ENCODE measurements at regions not wholly inside any gene's neighbourhood (a gene's known extent, or its start where the extent isn't known, plus 50 kb on each side); places are given as distances from the start of the nearest gene placed in this dataset.
A peak's percentile ranks its signal among the peaks of the same experiment; 100 is the strongest.

DNA sequence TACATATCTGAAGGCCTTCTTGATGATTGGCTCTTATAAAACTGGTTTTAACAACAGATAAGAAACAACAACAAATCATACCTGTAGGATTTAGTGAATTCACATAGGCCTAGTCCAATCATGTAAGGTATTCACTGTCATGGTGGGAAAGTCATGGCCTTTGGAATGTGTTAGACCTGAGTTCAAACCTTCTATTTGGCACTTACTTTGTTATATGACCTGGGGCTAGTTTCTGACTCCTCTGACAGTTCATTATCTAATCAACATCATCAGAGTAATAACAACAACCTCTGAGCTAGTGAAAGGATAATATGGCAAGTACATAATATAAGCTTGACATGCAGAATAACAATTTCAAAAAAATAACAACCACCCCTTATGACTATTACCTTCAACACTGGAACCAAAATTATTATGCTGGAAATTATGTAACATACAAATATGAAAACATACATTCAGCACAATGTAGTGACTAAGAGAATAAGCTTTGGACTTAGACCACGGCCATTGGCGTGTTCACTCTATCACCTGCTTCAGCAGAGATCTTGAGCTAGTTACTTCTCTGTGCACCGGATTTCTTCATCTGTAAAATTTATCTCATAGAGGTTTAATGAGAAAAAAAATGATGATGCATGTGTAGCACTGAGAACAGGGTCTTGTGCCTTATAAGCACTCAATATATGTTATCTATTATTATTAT lies 597.6 kb downstream of the LMO4 start:
- DNase-seq (ENCODE audit: low spot score) = no peak

DNA sequence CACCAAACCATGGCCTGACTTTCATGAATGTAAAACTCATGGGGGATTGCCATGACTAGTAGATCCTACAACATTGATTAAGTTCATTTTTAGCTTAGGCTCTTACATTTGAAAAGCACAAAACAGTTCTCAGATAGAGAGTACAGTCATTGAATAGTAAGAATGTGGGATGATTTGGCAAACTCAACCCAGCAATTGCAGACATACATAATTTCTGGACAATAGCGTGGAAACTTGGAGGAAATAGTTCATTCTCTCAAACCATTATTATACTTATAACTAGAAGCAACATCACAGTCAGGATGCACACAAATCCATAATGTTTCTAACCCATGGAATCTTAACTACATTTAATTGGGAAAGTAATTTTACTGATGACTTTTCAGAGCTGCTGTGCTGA lies 598.2 kb downstream of the LMO4 start:
- no peak for DNase-seq (ENCODE audit: low spot score)

DNA sequence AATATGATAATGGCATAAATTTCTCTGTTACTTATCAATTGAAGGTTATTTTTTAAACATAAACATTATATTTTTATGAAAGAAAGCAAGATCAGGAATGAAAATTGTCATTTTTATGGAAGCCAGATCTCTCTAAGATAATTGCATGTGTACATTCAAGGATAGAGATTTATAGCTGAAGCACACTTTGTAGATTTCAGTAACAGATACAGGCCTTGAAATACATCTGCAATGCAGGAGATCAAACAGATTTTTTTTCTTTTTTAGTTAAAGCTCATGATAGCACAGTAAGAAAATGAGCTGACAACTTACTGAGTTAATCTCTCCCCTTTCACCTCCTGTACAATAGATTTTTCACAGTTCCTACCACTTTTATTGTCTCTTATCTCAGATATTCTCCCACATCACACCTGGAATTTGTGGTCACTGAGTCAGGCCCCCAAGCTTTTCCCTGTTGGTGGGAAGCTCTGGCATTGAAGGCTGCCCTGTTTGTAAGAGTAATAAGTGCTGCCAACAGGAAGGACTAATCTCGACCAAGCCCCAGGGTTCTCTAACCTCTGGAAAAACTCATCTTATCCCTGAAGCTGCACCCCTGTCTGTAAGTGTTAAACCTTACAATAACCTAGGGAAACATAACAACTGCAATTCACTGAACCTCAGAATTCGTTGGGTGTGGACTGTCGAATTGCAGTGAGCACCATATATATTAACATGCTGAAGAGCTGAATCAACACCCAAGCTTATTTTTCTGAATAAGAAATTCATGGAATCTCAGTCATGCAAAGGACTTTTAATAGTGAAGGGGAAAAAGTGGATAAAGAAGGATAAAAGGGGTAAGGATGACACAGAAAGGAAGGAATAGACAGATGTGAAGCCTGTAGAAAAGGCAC lies 599.0 kb downstream of the LMO4 start:
- peak; percentile 80 for DNase-seq (ENCODE audit: low spot score)

DNA sequence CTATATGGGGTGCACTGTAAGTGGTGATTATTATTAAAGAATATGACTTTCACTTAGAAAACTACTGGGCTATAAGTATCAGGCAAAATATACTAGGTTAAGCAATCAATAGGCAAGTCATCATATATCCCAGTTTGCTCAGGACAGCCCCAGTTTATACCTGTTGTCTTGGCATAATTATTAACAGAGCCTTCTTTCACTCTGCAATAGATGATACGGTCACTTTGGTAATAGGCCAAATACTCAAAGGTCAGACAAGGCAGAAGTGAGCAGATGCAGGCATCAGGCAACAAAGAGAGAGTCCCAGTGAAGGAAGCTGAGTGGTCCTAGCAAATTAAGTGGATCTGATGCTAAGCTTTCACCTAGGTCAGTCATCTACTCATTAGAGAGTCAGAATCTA lies 599.9 kb downstream of the LMO4 start:
- DNase-seq (ENCODE audit: low spot score) = no peak

DNA sequence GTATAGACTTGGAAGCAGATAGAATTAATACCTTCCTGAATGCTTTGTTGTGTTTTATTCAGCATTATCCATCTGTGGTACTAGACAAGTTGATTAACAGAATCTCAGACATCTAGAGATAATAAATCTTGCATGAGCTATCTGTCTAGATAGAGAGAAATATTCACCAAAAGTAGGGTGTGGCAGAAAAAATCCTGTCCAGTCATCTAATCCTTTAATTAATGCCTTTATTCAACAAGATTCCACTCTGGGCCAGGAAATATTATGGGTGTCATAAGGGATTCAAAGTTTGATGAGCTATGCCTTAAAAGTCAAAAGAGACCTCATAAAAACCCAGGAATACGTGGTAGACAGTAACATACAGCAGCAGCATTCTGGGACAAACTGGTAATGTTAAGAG lies 601.2 kb downstream of the LMO4 start:
- no peak for DNase-seq (ENCODE audit: low spot score)

DNA sequence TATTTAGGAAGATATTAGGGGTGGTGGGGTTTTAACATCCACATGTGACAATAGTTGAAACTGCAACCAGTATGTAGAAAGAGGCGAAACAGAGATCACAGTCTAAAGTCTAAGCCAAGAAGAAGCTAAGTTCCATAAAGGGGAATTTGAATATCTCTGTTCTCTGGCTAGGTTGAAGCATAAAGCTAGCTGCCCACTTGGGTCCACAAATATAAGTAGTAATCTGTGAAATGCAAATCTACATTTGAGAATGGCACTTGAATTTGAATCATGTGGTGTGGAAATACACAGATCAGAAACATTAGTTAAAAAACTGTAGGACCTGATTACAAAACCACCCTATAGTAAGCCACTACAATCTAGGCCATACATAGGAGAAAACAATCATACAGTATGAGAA lies 602.1 kb downstream of the LMO4 start:
- DNase-seq (ENCODE audit: low spot score) = no peak

DNA sequence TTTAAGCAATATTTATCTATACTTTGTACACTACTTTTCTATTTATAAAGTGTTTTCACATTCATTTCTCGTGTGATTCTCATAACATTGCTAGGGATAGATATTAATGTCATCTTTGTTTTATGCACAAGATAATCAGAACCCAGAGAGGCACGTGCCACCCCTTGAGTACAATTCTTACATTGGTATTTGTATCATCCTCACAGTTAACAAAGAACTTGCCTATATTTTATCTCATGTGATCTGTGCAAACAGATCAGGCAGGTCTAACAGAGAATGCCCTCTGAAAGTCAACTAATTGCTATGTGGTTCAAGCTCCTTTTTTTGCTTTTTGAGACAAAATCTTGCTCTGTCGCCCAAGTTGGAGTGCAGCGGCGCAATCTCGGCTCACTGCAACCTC lies 604.5 kb downstream of the LMO4 start:
- DNase-seq (ENCODE audit: low spot score) = no peak

DNA sequence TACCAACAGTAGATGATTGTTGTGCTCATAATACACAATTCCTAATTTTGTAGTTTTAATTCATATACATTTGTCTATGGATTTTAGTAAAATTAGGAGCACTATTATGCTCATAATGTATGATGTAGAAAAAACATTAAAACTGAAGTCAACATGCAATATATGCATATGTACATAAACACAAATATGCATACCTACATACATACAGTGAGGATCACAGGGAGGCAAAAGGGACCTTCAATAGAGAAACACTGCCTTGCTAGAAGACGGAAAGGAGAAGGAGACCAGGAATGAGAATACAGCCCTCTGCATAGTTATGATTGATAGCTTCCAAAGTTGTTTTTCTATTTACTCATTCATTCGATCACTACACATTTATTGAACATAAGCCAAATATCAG lies 606.5 kb downstream of the LMO4 start:
- DNase-seq (ENCODE audit: low spot score) = no peak

DNA sequence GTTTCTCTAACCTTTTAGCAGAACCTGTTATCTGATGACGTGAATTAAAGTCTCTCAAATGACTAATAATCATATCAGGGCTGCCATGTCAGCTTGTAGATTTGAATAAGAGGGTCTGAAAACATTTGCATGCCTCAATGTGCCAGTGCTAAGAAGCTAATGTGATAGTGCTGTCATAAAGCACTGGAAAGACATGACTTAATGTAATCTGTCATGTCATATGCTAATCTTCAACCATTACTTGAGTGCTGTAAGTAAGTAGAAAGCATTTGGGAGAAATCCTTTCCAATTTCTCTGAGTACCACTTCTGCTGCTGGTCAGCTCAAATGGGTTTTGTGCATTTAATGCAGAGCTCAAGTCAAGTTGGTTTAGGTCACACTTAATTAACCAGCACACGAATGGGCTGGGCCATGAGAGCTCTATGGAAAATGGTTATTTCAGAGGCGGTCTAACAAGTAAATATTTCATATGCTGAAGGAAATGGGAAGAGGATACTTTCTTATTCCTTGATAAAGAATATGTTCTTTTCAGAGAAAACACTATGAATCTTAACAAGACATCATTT lies 609.2 kb downstream of the LMO4 start:
- DNase-seq (ENCODE audit: low spot score) = no peak

DNA sequence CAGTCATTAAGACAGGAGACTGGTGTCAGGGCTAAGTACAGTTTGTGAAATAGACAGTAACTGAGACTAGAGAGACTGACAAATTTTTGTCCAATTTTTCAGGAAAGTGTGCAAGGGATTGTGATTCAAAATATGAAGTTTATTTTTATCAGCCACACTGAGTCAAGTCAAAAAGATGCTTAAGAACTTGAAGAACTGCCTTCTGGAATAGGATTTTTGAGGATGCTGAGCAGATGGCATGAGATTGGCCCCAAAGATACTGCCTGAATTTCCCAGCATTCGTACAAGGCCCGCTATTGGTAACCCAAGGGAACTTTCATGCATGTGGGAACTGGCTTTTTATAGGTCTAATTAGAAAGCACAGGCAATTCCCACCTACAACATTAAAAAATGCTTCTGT lies 610.0 kb downstream of the LMO4 start:
- no peak for DNase-seq (ENCODE audit: low spot score)

DNA sequence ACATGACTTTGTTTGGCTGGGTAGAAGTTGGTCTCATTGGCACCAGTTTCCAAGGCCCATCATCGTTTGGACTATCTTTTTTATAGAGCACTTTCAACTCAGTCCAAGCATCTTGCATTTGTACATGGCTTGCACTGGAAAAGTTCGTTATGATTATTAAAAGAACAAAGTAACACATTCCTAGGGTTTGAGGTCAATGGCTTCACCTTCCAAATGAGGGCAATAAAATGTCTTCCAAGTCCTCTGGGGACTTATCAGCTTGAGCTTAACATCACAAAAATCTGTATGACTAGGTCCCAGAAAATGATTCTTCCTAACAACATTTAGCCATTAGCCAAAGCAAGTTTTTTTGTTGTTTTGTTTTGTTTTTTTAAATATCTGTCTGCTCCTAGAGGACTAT lies 610.8 kb downstream of the LMO4 start:
- no peak for DNase-seq (ENCODE audit: low spot score)

DNA sequence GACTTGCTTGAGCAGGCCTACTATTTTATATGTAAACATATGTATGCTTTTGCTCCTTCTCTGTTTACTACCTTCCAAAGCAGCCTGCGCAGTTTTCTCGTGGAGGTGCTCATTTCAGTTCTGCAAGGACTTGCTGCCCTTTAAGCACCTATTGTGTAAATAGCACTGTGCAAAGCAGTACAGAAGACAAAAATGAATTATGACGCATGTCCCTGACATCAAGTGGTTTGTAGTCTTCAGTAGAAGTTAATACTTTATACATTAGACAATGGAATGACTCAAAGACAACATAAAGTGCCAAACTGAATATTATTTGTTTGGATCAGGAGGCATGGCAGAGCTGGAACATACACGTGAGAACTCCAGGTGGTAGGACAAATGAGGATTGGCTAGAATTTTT lies 611.7 kb downstream of the LMO4 start:
- no peak for DNase-seq (ENCODE audit: low spot score)

DNA sequence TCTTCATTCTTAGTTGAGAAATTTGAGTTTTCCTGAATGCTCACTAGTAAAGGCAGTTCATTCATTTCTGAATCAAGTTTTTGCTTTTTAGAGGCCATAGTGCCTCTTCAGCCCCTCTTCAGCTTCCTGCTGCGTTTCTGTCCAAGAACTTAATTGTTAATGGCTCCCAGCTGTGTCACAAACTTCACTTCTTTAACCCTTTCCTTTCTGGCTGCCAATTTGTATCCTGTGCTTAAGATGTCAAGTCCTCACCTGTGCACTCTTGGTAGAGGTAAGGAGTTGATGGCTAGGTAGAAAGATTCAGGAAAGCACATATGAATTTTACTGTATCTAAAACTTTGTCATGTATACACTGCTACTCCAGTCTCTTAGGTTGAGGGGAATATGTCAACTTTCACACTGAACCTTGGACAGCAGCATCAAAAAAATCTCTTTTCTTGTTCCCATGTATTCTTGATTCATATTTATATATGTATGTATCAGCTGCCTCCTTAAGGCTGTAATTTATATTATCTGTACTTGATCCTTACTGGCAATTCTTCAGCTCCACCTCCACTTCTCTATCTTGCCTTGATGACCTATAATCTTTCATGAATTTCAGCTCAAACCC lies 612.8 kb downstream of the LMO4 start:
- DNase-seq (ENCODE audit: low spot score) = no peak

DNA sequence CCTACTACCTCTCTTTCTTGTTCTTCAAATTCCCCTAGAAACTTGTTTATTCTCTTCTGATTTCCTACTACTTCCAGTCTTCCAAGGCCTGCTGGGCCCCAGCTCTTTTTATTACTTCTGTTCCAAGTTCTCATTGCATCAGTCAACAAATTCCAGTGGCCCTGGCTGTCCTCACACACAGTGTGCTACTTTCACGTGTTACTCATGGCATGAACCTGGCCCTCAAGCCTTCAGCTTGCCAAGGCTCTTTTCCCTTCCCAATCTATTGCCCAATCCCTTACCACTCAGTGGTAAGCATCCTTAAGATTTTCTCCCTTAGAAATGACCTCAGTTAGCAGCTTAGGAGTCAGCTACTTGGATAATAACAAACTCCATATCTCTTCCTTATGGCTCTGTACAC lies 613.5 kb downstream of the LMO4 start:
- DNase-seq (ENCODE audit: low spot score) = no peak

DNA sequence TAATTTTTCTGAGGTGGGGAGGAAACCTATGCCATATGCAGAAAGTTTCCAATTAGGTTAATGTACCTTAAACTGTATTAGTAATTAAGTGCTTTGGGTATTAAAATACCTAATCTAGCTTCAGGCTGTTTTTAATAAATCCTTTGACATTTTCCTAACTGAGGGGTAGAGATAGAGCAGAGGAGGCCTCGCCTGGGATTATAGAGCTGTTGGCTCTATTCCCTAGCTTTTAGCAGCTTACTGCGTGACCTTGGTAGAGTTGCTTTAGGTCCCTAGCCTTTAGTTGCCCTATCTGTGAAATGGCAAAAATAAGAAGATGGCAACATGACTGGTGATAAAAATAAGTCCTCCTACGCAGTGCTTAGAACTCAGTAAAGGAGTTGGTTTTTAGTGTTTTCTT lies 621.0 kb downstream of the LMO4 start:
- DNase-seq (ENCODE audit: low spot score) = no peak

DNA sequence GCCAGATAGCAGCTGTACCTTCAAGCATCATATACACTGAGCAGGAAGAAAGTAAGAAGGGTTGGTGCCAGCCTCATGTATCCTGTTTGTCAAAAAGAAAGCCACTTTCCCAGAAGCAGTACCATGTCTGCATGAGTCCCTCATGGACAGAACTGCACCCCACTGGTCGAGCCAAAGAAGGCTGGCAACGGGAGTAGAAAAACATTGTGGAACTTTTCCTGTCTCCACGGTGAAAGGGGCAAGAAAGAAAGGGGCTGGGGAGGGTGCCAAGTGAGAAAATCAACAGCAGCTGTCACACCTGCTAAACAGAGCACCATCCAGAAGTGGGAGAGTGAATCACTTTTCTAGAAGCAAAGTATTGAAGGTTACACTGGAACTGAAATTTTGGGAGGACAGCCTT lies 621.7 kb downstream of the LMO4 start:
- no peak for DNase-seq (ENCODE audit: low spot score)

DNA sequence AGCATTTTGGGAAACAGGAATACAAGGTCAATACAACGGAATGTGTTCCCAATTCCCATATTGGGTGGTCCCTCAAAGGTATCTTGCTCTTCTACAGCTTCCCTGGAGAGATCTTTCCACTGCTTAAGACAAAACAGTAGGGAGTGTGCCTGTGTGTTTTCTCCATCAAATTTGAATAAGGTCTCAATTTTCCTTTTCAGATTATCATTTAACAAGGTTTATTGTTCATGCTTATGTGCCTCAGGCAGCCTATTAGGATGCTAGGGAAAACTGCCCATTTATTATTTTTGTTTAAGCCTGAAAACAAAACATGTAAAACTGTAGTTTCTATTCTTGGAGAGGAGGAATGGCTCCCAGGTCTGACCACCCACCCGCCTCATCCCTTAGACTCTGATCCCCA lies 622.7 kb downstream of the LMO4 start:
- DNase-seq (ENCODE audit: low spot score) = no peak

DNA sequence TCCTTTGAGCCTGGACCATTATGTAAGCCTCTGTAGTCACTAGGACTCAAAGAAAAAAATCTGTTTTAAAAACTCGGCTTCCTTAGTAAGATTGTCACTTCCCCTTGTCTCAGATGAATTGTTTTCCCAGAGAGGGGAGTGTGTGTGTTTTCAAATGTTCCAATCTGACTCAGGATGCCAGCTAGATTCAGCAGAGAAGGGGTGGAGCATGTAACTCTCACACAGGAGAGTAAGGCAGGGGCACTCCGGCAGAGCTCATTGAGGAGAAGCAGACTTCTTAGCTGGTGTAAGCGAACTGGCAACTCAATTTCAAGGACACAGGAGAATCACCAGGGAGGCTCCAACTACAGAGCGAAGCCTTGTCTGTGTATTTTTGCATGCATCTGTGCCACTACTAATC lies 623.2 kb downstream of the LMO4 start:
- DNase-seq (ENCODE audit: low spot score) = no peak

DNA sequence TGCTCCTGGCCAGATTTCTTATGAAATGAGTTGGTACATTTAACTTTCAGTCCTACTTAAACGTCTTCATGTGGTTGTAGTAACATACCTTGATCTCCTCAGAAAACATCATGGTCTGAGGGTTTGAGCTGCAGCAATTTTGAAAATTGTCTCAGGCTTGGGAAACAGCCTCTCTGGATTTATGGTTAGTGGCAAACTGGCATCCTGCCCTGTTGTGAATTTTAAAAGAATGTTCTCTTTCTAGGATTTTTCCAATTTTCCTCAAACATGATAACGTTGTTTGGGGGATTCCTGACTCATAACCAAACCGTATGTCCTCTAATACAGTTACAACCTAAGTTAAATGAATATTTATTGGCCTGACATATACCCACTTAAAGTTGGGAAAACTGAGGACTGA lies 624.4 kb downstream of the LMO4 start:
- no peak for DNase-seq (ENCODE audit: low spot score)

DNA sequence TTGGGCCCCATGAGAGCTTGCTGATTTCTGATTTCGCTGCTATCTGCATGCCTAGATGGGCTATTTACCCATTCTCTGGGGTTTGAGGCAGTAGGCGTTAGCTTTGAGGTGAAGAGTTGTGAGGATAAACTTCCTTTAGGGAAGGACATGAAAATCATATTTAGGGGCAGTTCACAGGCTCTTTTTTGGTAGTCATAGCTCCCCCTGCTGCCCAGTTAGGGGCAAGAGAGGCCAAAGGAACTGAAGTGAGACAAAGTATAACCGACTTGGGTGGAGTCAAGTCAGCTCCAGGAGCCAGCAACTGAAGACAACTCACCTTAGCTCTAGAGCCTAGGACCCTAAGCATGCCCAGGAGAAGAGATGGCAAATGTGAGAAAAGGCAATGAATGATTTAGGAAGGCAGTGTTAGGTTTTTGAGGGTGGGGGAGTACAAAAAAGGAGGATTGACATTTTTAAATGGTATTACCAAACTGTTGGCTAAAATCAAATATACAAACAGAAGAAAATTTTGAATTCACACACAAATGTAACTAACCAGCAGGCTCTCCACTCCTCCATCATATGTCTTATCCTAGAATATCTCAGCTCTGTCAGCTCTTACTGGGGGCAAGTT lies 625.2 kb downstream of the LMO4 start:
- peak; percentile 66 for DNase-seq (ENCODE audit: low spot score)

DNA sequence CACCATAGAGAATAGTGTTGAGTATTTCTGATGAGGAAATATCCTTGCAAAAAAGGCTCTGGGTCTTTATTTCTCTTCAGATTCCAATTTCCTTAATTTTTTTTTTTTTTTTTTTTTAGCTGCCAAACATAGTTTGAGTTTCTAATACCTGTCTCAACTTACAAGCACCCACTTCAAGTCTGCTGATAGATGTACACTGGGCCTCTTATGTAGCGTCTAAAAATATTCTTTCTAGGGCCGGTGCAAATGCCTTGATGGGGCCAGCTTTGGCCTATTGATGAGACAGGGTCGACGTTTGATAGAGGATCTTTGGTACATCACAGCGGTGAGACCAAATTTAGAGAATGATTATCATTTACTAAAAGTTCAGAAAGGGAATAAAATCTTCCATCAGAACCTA lies 626.4 kb downstream of the LMO4 start:
- no peak for DNase-seq (ENCODE audit: low spot score)

DNA sequence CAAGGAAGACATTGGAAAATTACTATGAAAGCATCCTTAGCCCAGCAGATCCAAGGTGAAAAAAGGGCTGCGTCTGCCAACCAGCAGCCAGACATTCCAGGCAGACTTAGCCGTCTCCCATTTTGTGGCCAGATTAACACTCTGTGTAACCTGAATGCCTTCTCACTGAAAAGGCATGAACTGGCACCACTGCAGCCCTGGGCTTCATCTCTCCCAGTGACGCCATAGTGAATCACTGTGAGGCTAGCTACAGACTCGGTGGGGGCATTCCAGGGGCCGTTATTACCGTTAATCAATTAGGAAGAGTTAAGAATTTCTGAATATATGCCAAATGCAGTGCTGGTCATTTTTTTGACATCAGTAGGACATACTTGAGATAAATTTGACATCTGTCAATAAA lies 627.4 kb downstream of the LMO4 start:
- peak; percentile 32 for DNase-seq (ENCODE audit: low spot score)

DNA sequence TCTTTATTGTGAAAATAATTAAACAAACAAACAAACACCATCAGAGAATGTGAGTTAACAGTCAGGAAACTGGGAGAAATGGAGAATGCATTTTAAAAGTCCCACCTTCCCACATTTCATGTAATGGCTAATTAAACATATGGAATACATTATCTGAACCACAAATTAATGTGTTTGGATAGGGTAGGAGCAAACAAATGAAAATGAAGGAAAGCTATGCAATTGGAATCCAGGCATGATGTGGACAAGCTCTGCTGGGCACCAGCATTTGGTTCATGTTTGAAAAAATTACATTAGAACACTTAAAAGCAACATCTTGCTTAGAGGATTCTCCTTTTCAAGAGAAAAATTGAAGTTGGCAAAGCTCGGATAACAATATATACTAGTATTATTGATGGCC lies 628.1 kb downstream of the LMO4 start:
- no peak for DNase-seq (ENCODE audit: low spot score)
